ENCODE measurements at regions not wholly inside any gene's neighbourhood (a gene's known extent, or its start where the extent isn't known, plus 50 kb on each side); places are given as distances from the start of the nearest gene placed in this dataset.

DNA sequence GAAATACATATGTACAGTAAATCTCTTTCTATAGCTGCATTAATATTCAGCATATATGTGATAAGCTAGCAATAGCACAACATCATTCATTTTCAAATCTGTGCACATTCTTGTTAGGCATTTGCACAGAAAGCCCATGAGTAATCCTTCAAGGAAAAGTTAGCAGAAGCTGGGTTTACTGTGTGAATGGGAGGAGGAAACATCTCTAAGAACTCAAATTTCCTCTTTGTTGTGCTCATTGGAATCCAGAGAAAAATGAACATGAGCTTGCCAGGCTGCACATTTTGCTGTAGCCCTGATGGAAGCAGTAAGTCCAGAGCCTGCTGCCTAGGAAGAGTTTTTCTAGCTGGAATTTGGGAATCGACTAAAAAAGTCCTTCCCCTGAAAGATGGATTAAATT is 214.2 kb upstream of the FOXD3 start:
- TF ChIP-seq POLR2A (IDR thresholded peaks at IDR 0.05; ENCODE audit: low read length) (no peak), GATA1 (IDR thresholded peaks at IDR 0.05; ENCODE audit: low read depth, low read length) (no peak)

Data from erythroblast (primary cell).